ENCODE measurements at regions not wholly inside any gene's neighbourhood (a gene's known extent, or its start where the extent isn't known, plus 50 kb on each side); places are given as distances from the start of the nearest gene placed in this dataset.

DNA sequence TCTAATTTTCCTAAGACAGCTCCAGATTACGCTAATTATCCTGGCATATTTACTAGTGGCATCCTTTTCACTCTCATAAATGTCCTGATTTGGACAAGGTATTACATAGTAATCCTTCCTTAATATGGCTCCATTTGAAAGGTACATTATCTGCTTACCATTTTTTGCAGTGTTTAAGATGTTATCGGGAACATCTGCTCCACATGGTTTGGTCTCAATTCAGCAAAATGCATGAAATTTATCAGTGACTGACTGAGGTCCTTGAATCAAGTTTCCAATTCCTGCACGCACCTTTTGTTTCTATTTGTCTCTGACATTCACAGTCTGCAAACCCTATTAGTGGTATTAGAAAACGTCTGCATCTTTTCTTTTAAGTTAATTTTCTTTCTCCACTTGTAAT lies 384.1 kb upstream of the KIAA1217 start:
- TF ChIP-seq, protein P1, sequence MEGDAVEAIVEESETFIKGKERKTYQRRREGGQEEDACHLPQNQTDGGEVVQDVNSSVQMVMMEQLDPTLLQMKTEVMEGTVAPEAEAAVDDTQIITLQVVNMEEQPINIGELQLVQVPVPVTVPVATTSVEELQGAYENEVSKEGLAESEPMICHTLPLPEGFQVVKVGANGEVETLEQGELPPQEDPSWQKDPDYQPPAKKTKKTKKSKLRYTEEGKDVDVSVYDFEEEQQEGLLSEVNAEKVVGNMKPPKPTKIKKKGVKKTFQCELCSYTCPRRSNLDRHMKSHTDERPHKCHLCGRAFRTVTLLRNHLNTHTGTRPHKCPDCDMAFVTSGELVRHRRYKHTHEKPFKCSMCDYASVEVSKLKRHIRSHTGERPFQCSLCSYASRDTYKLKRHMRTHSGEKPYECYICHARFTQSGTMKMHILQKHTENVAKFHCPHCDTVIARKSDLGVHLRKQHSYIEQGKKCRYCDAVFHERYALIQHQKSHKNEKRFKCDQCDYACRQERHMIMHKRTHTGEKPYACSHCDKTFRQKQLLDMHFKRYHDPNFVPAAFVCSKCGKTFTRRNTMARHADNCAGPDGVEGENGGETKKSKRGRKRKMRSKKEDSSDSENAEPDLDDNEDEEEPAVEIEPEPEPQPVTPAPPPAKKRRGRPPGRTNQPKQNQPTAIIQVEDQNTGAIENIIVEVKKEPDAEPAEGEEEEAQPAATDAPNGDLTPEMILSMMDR (conservative IDR thresholded peaks at IDR 0.05; ENCODE audit: low read length): no peak
- no peak for TF ChIP-seq EZH2phosphoT487 (IDR thresholded peaks at IDR 0.05; ENCODE audit: borderline replicate concordance)
